SJCRH30 (cell line): ENCODE measurements at regions not wholly inside any gene's neighbourhood (a gene's known extent, or its start where the extent isn't known, plus 50 kb on each side); places are given as distances from the start of the nearest gene placed in this dataset.
"Not testable (repeated sequence)": the region's sequence is repeated elsewhere in the genome, so short reads cannot be mapped to it uniquely, and the experiment has no call there.

ENCODE experiments used
- DNase-seq, 2 experiments: peaks; one replicate each; pipeline ENCODE4 v3.0.0-alpha.2; 2015 to 2020
- H3K27ac ChIP-seq: fragments of 250-450 bp; sonication (Bioruptor Pico); 2 replicates; pipeline ENCODE4 v1.5.1; 2020; ENCODE audit warnings: mild to moderate bottlenecking, moderate library complexity
- H3K27me3 ChIP-seq: fragments of 250-450 bp; sonication (Bioruptor Pico); 2 replicates; pipeline ENCODE4 v1.5.1; 2020; ENCODE audit warnings: mild to moderate bottlenecking, moderate library complexity
- H3K36me3 ChIP-seq: fragments of 250-450 bp; sonication (Bioruptor Pico); 2 replicates; pipeline ENCODE4 v1.5.1; 2020; ENCODE audit warnings: mild to moderate bottlenecking, moderate library complexity
- H3K4me1 ChIP-seq: fragments of 250-450 bp; sonication (Bioruptor Pico); 2 replicates; pipeline ENCODE4 v1.5.1; 2020; ENCODE audit warnings: mild to moderate bottlenecking, moderate library complexity
- H3K4me3 ChIP-seq: fragments of 250-450 bp; sonication (Bioruptor Pico); 2 replicates; pipeline ENCODE4 v1.5.1; 2020; ENCODE audit warnings: mild to moderate bottlenecking, moderate library complexity
- H3K9me3 ChIP-seq: fragments of 250-450 bp; sonication (Bioruptor Pico); replicated peaks from 2 replicates; pipeline ENCODE4 v1.5.1; 2020; ENCODE audit warnings: mild to moderate bottlenecking, moderate library complexity

- Histone ChIP-seq H3K9me3 (no peaks in the 10 kb centered on the region), H3K27ac (no peak overlapping the region), H3K36me3 (no peaks in the 10 kb centered on the region), H3K4me1 (no peaks in the 10 kb centered on the region), H3K4me3 (no peak overlapping the region), H3K27me3 (no peaks in the 10 kb centered on the region)
- no peak for DNase-seq
Observed at GRCh38 chr6:106874481-106874880, 100.0 kb downstream of the CD24 start.

GRCh38 chr6:106872049-106872448 lies 102.5 kb downstream of the CD24 start:
- Histone ChIP-seq H3K4me3 (no peak overlapping the region), H3K4me1 (no peaks in the 10 kb centered on the region), H3K36me3 (no peaks in the 10 kb centered on the region), H3K9me3 (no peaks in the 10 kb centered on the region), H3K27ac (no peak overlapping the region), H3K27me3 (no peaks in the 10 kb centered on the region)
- DNase-seq, result peak; percentile 41 to 45

GRCh38 chr6:106870824-106871717 lies 103.5 kb downstream of the CD24 start:
- Histone ChIP-seq H3K36me3 (no peaks in the 10 kb centered on the region), H3K27me3 (no peaks in the 10 kb centered on the region), H3K4me1 (no peaks in the 10 kb centered on the region), H3K9me3 (no peaks in the 10 kb centered on the region), H3K4me3 (no peak overlapping the region), H3K27ac (no peak overlapping the region)
- DNase-seq, result no peak

- DNase-seq, result no peak
- no peaks in the 10 kb centered on the region for H3K9me3 ChIP-seq
- H3K36me3 ChIP-seq, result no peaks in the 10 kb centered on the region
- H3K4me1 ChIP-seq, result no peaks in the 10 kb centered on the region
- H3K4me3 ChIP-seq, result no peak overlapping the region
- no peaks in the 10 kb centered on the region for H3K27me3 ChIP-seq
- no peak overlapping the region for H3K27ac ChIP-seq
Observed at GRCh38 chr6:106870069-106870468, 104.5 kb downstream of the CD24 start.

GRCh38 chr6:106869203-106869602 lies 105.3 kb downstream of the CD24 start:
- no peak for DNase-seq
- Histone ChIP-seq H3K36me3 (no peaks in the 10 kb centered on the region), H3K27ac (no peak overlapping the region), H3K9me3 (no peaks in the 10 kb centered on the region), H3K4me3 (no peak overlapping the region), H3K4me1 (no peaks in the 10 kb centered on the region), H3K27me3 (no peaks in the 10 kb centered on the region)

GRCh38 chr6:106866875-106867658 lies 107.5 kb downstream of the CD24 start:
- Histone ChIP-seq H3K27me3 (no peaks in the 10 kb centered on the region), H3K27ac (no peak overlapping the region), H3K4me1 (no peaks in the 10 kb centered on the region), H3K36me3 (no peaks in the 10 kb centered on the region), H3K9me3 (no peaks in the 10 kb centered on the region), H3K4me3 (no peak overlapping the region)
- no peak for DNase-seq

GRCh38 chr6:106862858-106863257 lies 111.7 kb downstream of the CD24 start:
- H3K36me3 ChIP-seq, result no peaks in the 10 kb centered on the region
- H3K4me1 ChIP-seq, result no peaks in the 10 kb centered on the region
- H3K27ac ChIP-seq, result no peak overlapping the region
- DNase-seq, result no peak
- no peaks in the 10 kb centered on the region for H3K9me3 ChIP-seq
- H3K4me3 ChIP-seq, result no peak overlapping the region
- no peaks in the 10 kb centered on the region for H3K27me3 ChIP-seq

GRCh38 chr6:106860940-106861339 lies 113.6 kb downstream of the CD24 start:
- H3K4me3 ChIP-seq, result no peak overlapping the region
- H3K9me3 ChIP-seq, result no peaks in the 10 kb centered on the region
- H3K27me3 ChIP-seq, result no peaks in the 10 kb centered on the region
- H3K4me1 ChIP-seq, result no peaks in the 10 kb centered on the region
- no peak overlapping the region for H3K27ac ChIP-seq
- DNase-seq, result no peak
- H3K36me3 ChIP-seq, result no peaks in the 10 kb centered on the region

GRCh38 chr6:106858653-106859092 lies 115.9 kb downstream of the CD24 start:
- Histone ChIP-seq H3K4me3 (no peak overlapping the region), H3K27me3 (0 out of 2 replicates have a peak, but pooled peaks cover 2% of the 10 kb centered on the region), H3K27ac (no peak overlapping the region), H3K36me3 (no peaks in the 10 kb centered on the region), H3K4me1 (no peaks in the 10 kb centered on the region), H3K9me3 (no peaks in the 10 kb centered on the region)
- DNase-seq, result no peak

GRCh38 chr6:106857771-106858652 lies 116.5 kb downstream of the CD24 start:
- Histone ChIP-seq H3K27me3 (0 out of 2 replicates have a peak, but pooled peaks cover 2% of the 10 kb centered on the region), H3K36me3 (no peaks in the 10 kb centered on the region), H3K4me1 (no peaks in the 10 kb centered on the region), H3K4me3 (no peak overlapping the region), H3K27ac (no peak overlapping the region), H3K9me3 (no peaks in the 10 kb centered on the region)
- no peak for DNase-seq

GRCh38 chr6:106857310-106857709 lies 117.2 kb downstream of the CD24 start:
- H3K4me3 ChIP-seq, H3K27me3 ChIP-seq, H3K36me3 ChIP-seq, H3K4me1 ChIP-seq, H3K27ac ChIP-seq, DNase-seq, H3K9me3 ChIP-seq: not testable (repeated sequence)

GRCh38 chr6:106856227-106856874 lies 118.2 kb downstream of the CD24 start:
- Histone ChIP-seq H3K9me3 (no peaks in the 10 kb centered on the region), H3K27ac (no peak overlapping the region), H3K36me3 (no peaks in the 10 kb centered on the region), H3K4me3 (no peak overlapping the region), H3K27me3 (0 out of 2 replicates have a peak, but pooled peaks cover 2% of the 10 kb centered on the region), H3K4me1 (no peaks in the 10 kb centered on the region)
- DNase-seq, result no peak

GRCh38 chr6:106855117-106855516 lies 119.4 kb downstream of the CD24 start:
- no peak overlapping the region for H3K27ac ChIP-seq
- 0 out of 2 replicates have a peak, but pooled peaks cover 2% of the 10 kb centered on the region for H3K27me3 ChIP-seq

GRCh38 chr6:106849676-106850332 lies 124.7 kb downstream of the CD24 start:
- no peak for DNase-seq
- no peaks in the 10 kb centered on the region for H3K9me3 ChIP-seq

More at GRCh38 chr6:106855117-106855516, 119.4 kb downstream of the CD24 start:
- Histone ChIP-seq H3K4me1 (no peaks in the 10 kb centered on the region), H3K9me3 (no peaks in the 10 kb centered on the region), H3K4me3 (no peak overlapping the region), H3K36me3 (no peaks in the 10 kb centered on the region)
- no peak for DNase-seq

More at GRCh38 chr6:106849676-106850332, 124.7 kb downstream of the CD24 start:
- peaks cover 17% of the 10 kb centered on the region; the same call in 1 of the 2 replicates for H3K27me3 ChIP-seq
- no peak overlapping the region for H3K4me3 ChIP-seq
- H3K4me1 ChIP-seq, result no peaks in the 10 kb centered on the region
- no peaks in the 10 kb centered on the region for H3K36me3 ChIP-seq
- H3K27ac ChIP-seq, result no peak overlapping the region
